Fibroblast of lung (primary cell): ENCODE measurements at regions not wholly inside any gene's neighbourhood (a gene's known extent, or its start where the extent isn't known, plus 50 kb on each side); places are given as distances from the start of the nearest gene placed in this dataset.

Experiments
- DNase-seq, 2 donors: peaks; one replicate each; pipeline versions ENCODE4 v3.0.0 to v3.0.0-alpha.2; 2010; ENCODE audit warnings: low read depth in 2 of 2
- H2AFZ ChIP-seq: 2 replicates; pipeline ENCODE4 v1.5.1; 2012; ENCODE audit warnings: low read length, control low read depth, inconsistent platforms
- H3K27ac ChIP-seq: 2 replicates; pipeline ENCODE4 v1.5.1; 2011; ENCODE audit warnings: low read length, control low read depth; ENCODE audit not compliant: insufficient read depth
- H3K27me3 ChIP-seq: 2 replicates; pipeline ENCODE4 v1.5.1; 2011; ENCODE audit warnings: mild to moderate bottlenecking, low read length; ENCODE audit not compliant: control insufficient read depth, insufficient read depth
- H3K36me3 ChIP-seq: 2 replicates; pipeline ENCODE4 v1.5.1; 2011; ENCODE audit warnings: low read length; ENCODE audit not compliant: control insufficient read depth, insufficient read depth
- H3K4me1 ChIP-seq: 2 replicates; pipeline ENCODE4 v1.5.1; 2011; ENCODE audit warnings: low read length; ENCODE audit not compliant: control insufficient read depth, insufficient read depth; ENCODE audit errors: extremely low read depth
- H3K4me2 ChIP-seq: 2 replicates; pipeline ENCODE4 v1.5.1; 2011; ENCODE audit warnings: low read length, control low read depth; ENCODE audit not compliant: insufficient read depth; ENCODE audit errors: extremely low read depth
- H3K4me3 ChIP-seq, 4 experiments: fragments of 200-600 bp in 1 of 4; sonication (generic) in 1 of 4; replicated peaks in 1 of 4; 2 replicates each; pipeline ENCODE4 v1.5.1; 2011 to 2016; ENCODE audit warnings: low read length in 4 of 4, low read depth in 3 of 4, mild to moderate bottlenecking in 3 of 4, control low read depth in 2 of 4, inconsistent platforms in 1 of 4, mixed read lengths in 1 of 4; ENCODE audit not compliant: insufficient read depth in 1 of 4; ENCODE audit errors: control extremely low read depth in 1 of 4
- H3K79me2 ChIP-seq: 2 replicates; pipeline ENCODE4 v1.5.1; 2012; ENCODE audit warnings: mild to moderate bottlenecking, low read length, inconsistent platforms; ENCODE audit not compliant: control insufficient read depth, insufficient read depth
- H3K9ac ChIP-seq: 2 replicates; pipeline ENCODE4 v1.5.1; 2011; ENCODE audit warnings: mild to moderate bottlenecking, low read length, control low read depth; ENCODE audit not compliant: insufficient read depth
- H3K9me3 ChIP-seq: 2 replicates; pipeline ENCODE4 v1.5.1; 2012; ENCODE audit warnings: low read depth, low read length; ENCODE audit not compliant: control insufficient read depth, insufficient read depth
- H4K20me1 ChIP-seq: 2 replicates; pipeline ENCODE4 v1.5.1; 2011; ENCODE audit warnings: low read length; ENCODE audit not compliant: control insufficient read depth, insufficient read depth; ENCODE audit errors: extremely low read depth
- CTCF ChIP-seq, 2 donors: IDR thresholded peaks in 1 of 2; conservative IDR thresholded peaks in 1 of 2; 1 replicate in 1 of 2; 2 replicates in 1 of 2; pipeline ENCODE4 v1.5.1; 2011 to 2012; ENCODE audit warnings: low read length in 2 of 2, control low read depth in 1 of 2, inconsistent platforms in 1 of 2, low read depth in 1 of 2, mild to moderate bottlenecking in 1 of 2
- EZH2 ChIP-seq: IDR thresholded peaks from 2 replicates; pipeline ENCODE4 v1.5.1; 2012; ENCODE audit warnings: low read length, control low read depth, mild to moderate bottlenecking; ENCODE audit errors: missing control alignments

GRCh38 chr16:27665881-27666280, 115.9 kb downstream of the KATNIP start:
- Histone ChIP-seq H2AFZ (no peak overlapping the region), H4K20me1 (no peaks in the 10 kb centered on the region), H3K9ac (no peak overlapping the region), H3K4me1 (no peaks in the 10 kb centered on the region), H3K27ac (no peak overlapping the region), H3K9me3 (no peaks in the 10 kb centered on the region), H3K4me3 (no peak overlapping the region), H3K36me3 (no peaks in the 10 kb centered on the region), H3K79me2 (no peaks in the 10 kb centered on the region), H3K27me3 (no peaks in the 10 kb centered on the region), H3K4me2 (no peak overlapping the region)
- TF ChIP-seq CTCF (conservative IDR thresholded peaks at IDR 0.05 in 1 of 2, IDR thresholded peaks at IDR 0.05 in 1 of 2; ENCODE audit: low read depth in 1 of 2, low read length in 2 of 2) (no peak), EZH2 (no peak)
- peak in 1 of 2 donors; percentile 51 for DNase-seq

GRCh38 chr16:27670071-27670810, 120.3 kb downstream of the KATNIP start:
- Histone ChIP-seq H3K36me3 (no peaks in the 10 kb centered on the region), H4K20me1 (no peaks in the 10 kb centered on the region), H3K4me1 (no peaks in the 10 kb centered on the region), H3K4me2 (no peak overlapping the region), H3K9ac (no peak overlapping the region), H3K27me3 (no peaks in the 10 kb centered on the region), H2AFZ (no peak overlapping the region), H3K9me3 (no peaks in the 10 kb centered on the region), H3K27ac (no peak overlapping the region), H3K79me2 (no peaks in the 10 kb centered on the region), H3K4me3 (no peak overlapping the region)
- no peak for DNase-seq
- TF ChIP-seq CTCF (conservative IDR thresholded peaks at IDR 0.05 in 1 of 2, IDR thresholded peaks at IDR 0.05 in 1 of 2; ENCODE audit: low read depth in 1 of 2, low read length in 2 of 2) (no peak), EZH2 (no peak)

- no peaks in the 10 kb centered on the region for H3K27me3 ChIP-seq
- H3K9me3 ChIP-seq = no peaks in the 10 kb centered on the region
- no peak overlapping the region for H3K9ac ChIP-seq
- H3K4me1 ChIP-seq = no peaks in the 10 kb centered on the region
- no peak for DNase-seq
- no peak overlapping the region for H3K4me3 ChIP-seq
- H2AFZ ChIP-seq = no peak overlapping the region
- no peaks in the 10 kb centered on the region for H3K36me3 ChIP-seq
- H3K27ac ChIP-seq = no peak overlapping the region
- no peak for TF ChIP-seq CTCF (conservative IDR thresholded peaks at IDR 0.05 in 1 of 2, IDR thresholded peaks at IDR 0.05 in 1 of 2; ENCODE audit: low read depth in 1 of 2, low read length in 2 of 2)
- TF ChIP-seq EZH2 = no peak
- H4K20me1 ChIP-seq = no peaks in the 10 kb centered on the region
- no peak overlapping the region for H3K4me2 ChIP-seq
- no peaks in the 10 kb centered on the region for H3K79me2 ChIP-seq
Measured at GRCh38 chr16:27671410-27671809, 121.5 kb downstream of the KATNIP start.
